Right lobe of liver (tissue), 6 donors: ENCODE measurements at regions not wholly inside any gene's neighbourhood (a gene's known extent, or its start where the extent isn't known, plus 50 kb on each side); places are given as distances from the start of the nearest gene placed in this dataset.
A peak's percentile ranks its signal among the peaks of the same experiment; 100 is the strongest.
"Not testable (repeated sequence)": the region's sequence is repeated elsewhere in the genome, so short reads cannot be mapped to it uniquely, and the experiment has no call there.

Source experiments
- ATAC-seq, 4 donors: fragments of 200-7000 bp; cut with Tn5 transposase; one replicate each; pipeline ENCODE4 v1.9.1; 2020; ENCODE audit warnings: mild to moderate bottlenecking in 4 of 4, moderate library complexity in 4 of 4
- DNase-seq, 3 donors: peaks; one replicate each; pipeline ENCODE4 v3.0.0-alpha.2; 2020
- H3K27ac ChIP-seq, 3 donors: fragments of 200-600 bp; one replicate each; pipeline ENCODE4 v1.8.0; 2022
- H3K27me3 ChIP-seq, 2 donors: fragments of 200-600 bp; one replicate each; pipeline ENCODE4 v1.8.0; 2022
- H3K36me3 ChIP-seq, 4 donors: fragments of 200-600 bp; sonication (generic) in 1 of 4; one replicate each; pipeline versions ENCODE4 v1.5.1 to v1.8.0; 2017 to 2022; ENCODE audit warnings: control low read depth in 1 of 4
- H3K4me1 ChIP-seq, 4 donors: fragments of 200-600 bp; sonication (generic) in 1 of 4; one replicate each; pipeline versions ENCODE4 v1.5.1 to v1.8.0; 2017 to 2022; ENCODE audit warnings: control low read depth in 1 of 4
- H3K4me3 ChIP-seq, 3 donors: fragments of 200-600 bp; one replicate each; pipeline ENCODE4 v1.8.0; 2022
- H3K9me3 ChIP-seq, 4 donors: fragments of 200-600 bp; sonication (generic) in 1 of 4; one replicate each; pipeline versions ENCODE4 v1.5.1 to v1.8.0; 2017 to 2022; ENCODE audit warnings: control low read depth in 1 of 4
- CTCF ChIP-seq, 4 donors: fragments of 200-600 bp in 3 of 4; fragments of 450-650 bp in 1 of 4; IDR thresholded peaks; one replicate each; pipeline versions ENCODE4 v1.5.1 to v1.8.0; 2016 to 2022; ENCODE audit warnings: antibody characterized with exemption in 4 of 4, mild to moderate bottlenecking in 2 of 4
- POLR2A ChIP-seq: fragments of 450-650 bp; IDR thresholded peaks from one replicate; pipeline ENCODE4 v1.6.1; 2017; ENCODE audit warnings: antibody characterized with exemption, mild to moderate bottlenecking
- WGBS: methylation state at CpG from one replicate; pipeline ENCODE4 v1.1.6; 2018; ENCODE audit warnings: low coverage, low lambda C conversion rate; ENCODE audit not compliant: insufficient coverage; ENCODE audit errors: missing lambda C conversion rate; 5-methylcytosine and 5-hydroxymethylcytosine counted together
- intact Hi-C, 2 donors: fragments of 100-400 bp; cut with DNase I; formaldehyde crosslinking; loops; one replicate each; pipeline versions ENCODE4 v1.11.2 to v1.14.1; 2022
- donor health status: DM: no; HTN: yes; CAD: no.
- donor health status: DM: no; HTN: no; CAD: no.
- donor health status: DM: no; HTN: no; CAD: no.
- donor health status: DM: no; HTN: yes; CAD: no.
- donor health status: DM: no; HTN: yes; CAD: no.

GRCh38 chr1:243001003-243001402 lies 254.1 kb downstream of the CEP170 start:
- H3K27ac ChIP-seq, H3K4me1 ChIP-seq, ATAC-seq, H3K4me3 ChIP-seq, intact Hi-C loops, DNase-seq, H3K9me3 ChIP-seq, H3K27me3 ChIP-seq, H3K36me3 ChIP-seq: not testable (repeated sequence)
- 48% methylated on average over 2 of the region's 4 CpGs for WGBS

- H3K4me3 ChIP-seq, intact Hi-C loops, ATAC-seq, H3K27me3 ChIP-seq, H3K27ac ChIP-seq, H3K36me3 ChIP-seq, H3K4me1 ChIP-seq, H3K9me3 ChIP-seq: not testable (repeated sequence)
- DNase-seq = peak in 1 of 3 donors; percentile 50
- WGBS = no CpG with 5 or more reads among the region's 3 CpGs
Observed at GRCh38 chr1:242992776-242993175, 262.3 kb downstream of the CEP170 start.

GRCh38 chr1:242985096-242985495 lies 270.0 kb downstream of the CEP170 start:
- H3K9me3 ChIP-seq, intact Hi-C loops, H3K27me3 ChIP-seq, DNase-seq, H3K4me1 ChIP-seq, H3K27ac ChIP-seq, H3K36me3 ChIP-seq, ATAC-seq, H3K4me3 ChIP-seq: not testable (repeated sequence)
- 70% methylated on average over 1 of the region's 3 CpGs for WGBS

- DNase-seq, intact Hi-C loops: not testable (repeated sequence)
- 76% methylated on average over 3 of the region's 3 CpGs for whole genome bisulfite sequencing
Observed at GRCh38 chr1:242973341-242973740, 281.7 kb downstream of the CEP170 start.

GRCh38 chr1:242966892-242967291 lies 288.2 kb downstream of the CEP170 start:
- TF ChIP-seq CTCF (IDR thresholded peaks at IDR 0.05) (no peak), POLR2A (no peak)
- Histone ChIP-seq H3K9me3 (no peaks in the 10 kb centered on the region), H3K27me3 (no peaks in the 10 kb centered on the region), H3K36me3 (no peaks in the 10 kb centered on the region), H3K4me3 (no peak overlapping the region), H3K27ac (no peak overlapping the region), H3K4me1 (no peaks in the 10 kb centered on the region)
- no peak for DNase-seq
- intact Hi-C loops = no loop called here
- no peak for ATAC-seq
- 53% methylated on average over 3 of the region's 3 CpGs for WGBS

More at GRCh38 chr1:242973341-242973740, 281.7 kb downstream of the CEP170 start:
- H3K27ac ChIP-seq, H3K4me1 ChIP-seq, H3K36me3 ChIP-seq, H3K4me3 ChIP-seq, ATAC-seq, H3K27me3 ChIP-seq, H3K9me3 ChIP-seq: not testable (repeated sequence)

- DNase-seq, ATAC-seq, H3K36me3 ChIP-seq, H3K27ac ChIP-seq, H3K4me1 ChIP-seq, intact Hi-C loops, H3K4me3 ChIP-seq, H3K9me3 ChIP-seq, H3K27me3 ChIP-seq: not testable (repeated sequence)
- 54% methylated on average over 3 of the region's 3 CpGs for WGBS
Observed at GRCh38 chr1:242959397-242959796, 295.7 kb downstream of the CEP170 start.

- not testable (repeated sequence) for DNase-seq
Observed at GRCh38 chr1:242954945-242955344, 300.1 kb downstream of the CEP170 start.

GRCh38 chr1:242946206-242946605 lies 308.9 kb downstream of the CEP170 start:
- no peak for ATAC-seq
- TF ChIP-seq POLR2A (no peak), CTCF (IDR thresholded peaks at IDR 0.05) (no peak)
- H3K27me3 ChIP-seq = no peaks in the 10 kb centered on the region
- no peaks in the 10 kb centered on the region for H3K4me1 ChIP-seq
- H3K9me3 ChIP-seq = no peaks in the 10 kb centered on the region
- H3K27ac ChIP-seq = no peak overlapping the region
- 32% methylated on average over 2 of the region's 3 CpGs for WGBS
- intact Hi-C loops = no loop called here
- no peaks in the 10 kb centered on the region for H3K36me3 ChIP-seq
- no peak for DNase-seq
- no peak overlapping the region for H3K4me3 ChIP-seq

More at GRCh38 chr1:242954945-242955344, 300.1 kb downstream of the CEP170 start:
- H3K27ac ChIP-seq, ATAC-seq, H3K36me3 ChIP-seq, H3K4me1 ChIP-seq, H3K9me3 ChIP-seq, H3K27me3 ChIP-seq, intact Hi-C loops, H3K4me3 ChIP-seq: not testable (repeated sequence)
- 74% methylated on average over 3 of the region's 3 CpGs for WGBS
